Trophoblast cell (in vitro differentiated cells and primary cell): ENCODE measurements at regions not wholly inside any gene's neighbourhood (a gene's known extent, or its start where the extent isn't known, plus 50 kb on each side); places are given as distances from the start of the nearest gene placed in this dataset.

Experiments
- DNase-seq, 2 donors: peaks; one replicate each; pipeline ENCODE4 v3.0.0-alpha.2; 2016
- H2AFZ ChIP-seq: 2 replicates; pipeline ENCODE4 v1.6.1; 2013; ENCODE audit warnings: low read length, moderate library complexity, mild to moderate bottlenecking; ENCODE audit not compliant: insufficient read depth, poor library complexity
- H2AK5ac ChIP-seq: 2 replicates; pipeline ENCODE4 v1.6.1; 2013; ENCODE audit warnings: mild to moderate bottlenecking, low read length
- H2BK120ac ChIP-seq: 2 replicates; pipeline ENCODE4 v1.6.1; 2013; ENCODE audit warnings: low read length, mild to moderate bottlenecking, moderate library complexity; ENCODE audit not compliant: insufficient read depth, poor library complexity
- H2BK12ac ChIP-seq: 2 replicates; pipeline ENCODE4 v1.6.1; 2013; ENCODE audit warnings: mild to moderate bottlenecking, low read length, moderate library complexity
- H2BK5ac ChIP-seq: 2 replicates; pipeline ENCODE4 v1.6.1; 2013; ENCODE audit warnings: low read length, low read depth, moderate library complexity, mild to moderate bottlenecking; ENCODE audit not compliant: poor library complexity
- H3K14ac ChIP-seq: 2 replicates; pipeline ENCODE4 v1.6.1; 2013; ENCODE audit warnings: mild to moderate bottlenecking, low read length
- H3K18ac ChIP-seq: 2 replicates; pipeline ENCODE4 v1.6.1; 2013; ENCODE audit warnings: mild to moderate bottlenecking, low read length
- H3K23ac ChIP-seq: 2 replicates; pipeline ENCODE4 v1.6.1; 2013; ENCODE audit warnings: low read length
- H3K27ac ChIP-seq: 2 replicates; pipeline ENCODE4 v1.5.1; 2013; ENCODE audit warnings: low read depth, mild to moderate bottlenecking, inconsistent platforms, low read length, moderate library complexity
- H3K27me3 ChIP-seq: 2 replicates; pipeline ENCODE4 v1.6.1; 2013; ENCODE audit warnings: inconsistent platforms, mild to moderate bottlenecking, low read length, moderate library complexity; ENCODE audit not compliant: insufficient read depth
- H3K36me3 ChIP-seq, 2 experiments: 1 replicate in 1 of 2; 2 replicates in 1 of 2; pipeline ENCODE4 v1.6.1; 2013; ENCODE audit warnings: low read length in 2 of 2, mild to moderate bottlenecking in 2 of 2, moderate library complexity in 1 of 2; ENCODE audit not compliant: insufficient read depth in 2 of 2, control insufficient read depth in 1 of 2
- H3K4ac ChIP-seq: 2 replicates; pipeline ENCODE4 v1.6.1; 2013; ENCODE audit warnings: low read depth, mild to moderate bottlenecking, low read length, moderate library complexity
- H3K4me1 ChIP-seq, 2 experiments: 1 replicate in 1 of 2; 2 replicates in 1 of 2; pipeline ENCODE4 v1.6.1; 2013; ENCODE audit warnings: low read length in 2 of 2, mild to moderate bottlenecking in 2 of 2, moderate library complexity in 1 of 2; ENCODE audit not compliant: insufficient read depth in 2 of 2, control insufficient read depth in 1 of 2
- H3K4me2 ChIP-seq: 2 replicates; pipeline ENCODE4 v1.6.1; 2013; ENCODE audit warnings: inconsistent platforms, mild to moderate bottlenecking, low read length, moderate library complexity
- H3K4me3 ChIP-seq: 2 replicates; pipeline ENCODE4 v1.5.1; 2013; ENCODE audit warnings: mild to moderate bottlenecking, low read depth, low read length, inconsistent platforms
- H3K79me1 ChIP-seq: one replicate; pipeline ENCODE4 v1.6.1; 2013; ENCODE audit warnings: low read length
- H3K79me2 ChIP-seq: 2 replicates; pipeline ENCODE4 v1.6.1; 2013; ENCODE audit warnings: low read length, mild to moderate bottlenecking; ENCODE audit not compliant: control insufficient read depth, insufficient read depth, poor library complexity
- H3K9ac ChIP-seq: 2 replicates; pipeline ENCODE4 v1.6.1; 2013; ENCODE audit warnings: mild to moderate bottlenecking, low read length
- H3K9me3 ChIP-seq: 2 replicates; pipeline ENCODE4 v1.6.1; 2013; ENCODE audit warnings: low read depth, mild to moderate bottlenecking, control low read depth, inconsistent platforms, low read length; ENCODE audit not compliant: insufficient read depth
- H4K12ac ChIP-seq: 2 replicates; pipeline ENCODE4 v1.6.1; 2013; ENCODE audit warnings: low read depth, mild to moderate bottlenecking, low read length, moderate library complexity
- H4K8ac ChIP-seq: 2 replicates; pipeline ENCODE4 v1.6.1; 2013; ENCODE audit warnings: low read depth, mild to moderate bottlenecking, low read length, moderate library complexity
- H4K91ac ChIP-seq: one replicate; pipeline ENCODE4 v1.6.1; 2013; ENCODE audit warnings: low read depth, mild to moderate bottlenecking, low read length, moderate library complexity
- WGBS: extraction: QIAGEN DNeasy Blood & Tissue Kit; methylation state at CpG from one replicate; pipeline ENCODE4 v1.1.7; 2013; ENCODE audit warnings: missing lambda C conversion rate; ENCODE audit not compliant: insufficient read length, insufficient coverage; ENCODE audit errors: extremely low coverage; 5-methylcytosine and 5-hydroxymethylcytosine counted together

DNA sequence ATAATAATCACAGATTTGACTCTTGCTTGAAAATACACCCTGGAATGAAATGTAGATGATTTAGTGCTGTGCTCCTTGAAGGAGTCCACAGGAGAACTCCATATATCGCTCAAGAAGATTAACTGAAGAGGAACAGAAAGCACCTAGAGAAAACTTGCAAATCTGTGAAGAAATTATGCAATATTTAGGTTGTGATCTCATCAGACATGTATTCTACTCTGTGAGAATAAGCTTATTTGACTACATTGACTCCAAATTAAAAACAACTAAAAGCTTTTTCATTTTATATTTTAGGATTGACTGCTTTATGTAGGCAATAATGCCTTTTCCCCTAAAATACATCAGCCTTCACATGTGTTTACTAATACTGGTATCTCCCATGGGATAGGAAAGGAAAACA, 906.6 kb upstream of the LRATD1 start:
- Histone ChIP-seq H3K36me3 (no peaks in the 10 kb centered on the region), H4K91ac (no peak overlapping the region), H3K79me2 (no peaks in the 10 kb centered on the region), H3K14ac (no peak overlapping the region), H2AK5ac (no peak overlapping the region), H2BK120ac (no peak overlapping the region), H3K27ac (no peak overlapping the region), H3K4me2 (no peak overlapping the region), H3K9me3 (no peaks in the 10 kb centered on the region), H3K79me1 (no peaks in the 10 kb centered on the region), H3K9ac (no peak overlapping the region), H3K4me1 (no peaks in the 10 kb centered on the region), H2BK5ac (no peak overlapping the region), H3K23ac (no peak overlapping the region), H4K12ac (no peak overlapping the region), H3K18ac (no peak overlapping the region), H3K4me3 (no peak overlapping the region), H3K4ac (no peak overlapping the region), H2BK12ac (no peak overlapping the region), H3K27me3 (no peaks in the 10 kb centered on the region), H4K8ac (no peak overlapping the region), H2AFZ (no peak overlapping the region)
- peak in 1 of 2 donors; percentile 32 for DNase-seq
- no CpG with 5 or more reads among the region's 1 CpG for WGBS

DNA sequence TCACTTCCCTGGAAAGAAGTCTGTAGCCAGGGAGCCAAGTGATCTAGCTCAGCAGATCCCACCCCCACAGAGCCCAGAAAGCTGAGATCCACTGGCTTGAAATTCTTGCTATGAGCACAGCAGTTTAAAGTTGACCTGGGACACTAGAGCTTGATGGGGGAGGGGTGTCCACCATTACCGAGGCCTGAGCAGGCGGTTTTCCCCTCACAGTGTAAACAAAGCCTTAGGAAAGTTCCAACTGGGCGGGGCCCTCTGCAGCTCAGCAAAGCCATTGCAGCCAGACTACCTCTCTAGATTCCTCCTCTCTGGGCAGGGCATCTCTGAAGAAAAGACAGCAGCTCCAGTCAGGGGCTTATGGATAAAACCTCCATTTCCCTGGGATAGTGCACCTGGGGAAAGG, 887.2 kb upstream of the LRATD1 start:
- Histone ChIP-seq H3K9me3 (no peaks in the 10 kb centered on the region), H3K79me1 (no peaks in the 10 kb centered on the region), H2BK5ac (no peak overlapping the region), H3K4me2 (no peak overlapping the region), H4K91ac (no peak overlapping the region), H4K12ac (no peak overlapping the region), H3K18ac (no peak overlapping the region), H3K27ac (no peak overlapping the region), H3K4ac (no peak overlapping the region), H2AFZ (no peak overlapping the region), H3K4me3 (no peak overlapping the region), H3K9ac (no peak overlapping the region), H3K79me2 (no peaks in the 10 kb centered on the region), H2BK120ac (no peak overlapping the region), H2AK5ac (no peak overlapping the region), H3K36me3 (no peaks in the 10 kb centered on the region), H3K4me1 (peaks cover 0 to 8% of the 10 kb centered on the region in 2 experiments), H4K8ac (no peak overlapping the region), H3K27me3 (no peaks in the 10 kb centered on the region), H3K23ac (no peak overlapping the region), H3K14ac (no peak overlapping the region), H2BK12ac (no peak overlapping the region)
- no CpG with 5 or more reads among the region's 3 CpGs for WGBS
- DNase-seq: no peak

DNA sequence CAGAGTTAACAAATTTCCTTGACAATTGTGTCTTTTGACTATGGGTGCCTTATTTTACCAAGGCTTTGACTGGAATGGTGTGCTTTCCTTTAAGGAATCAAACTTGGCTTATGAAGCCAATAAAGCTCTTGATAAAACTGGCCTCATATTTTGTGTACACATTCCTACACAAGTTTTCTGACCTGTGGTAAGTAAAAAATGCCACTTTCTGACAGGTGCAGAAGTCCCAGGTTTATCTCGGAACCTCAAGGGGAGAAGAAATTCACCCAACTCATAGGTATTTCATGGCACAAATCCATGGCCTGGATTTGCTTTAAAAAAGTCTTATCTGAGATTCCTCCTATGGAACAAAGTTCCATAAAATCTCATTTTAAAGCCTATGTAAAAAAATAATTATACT, 880.6 kb upstream of the LRATD1 start:
- Histone ChIP-seq H4K8ac (no peak overlapping the region), H3K4me3 (no peak overlapping the region), H2BK12ac (no peak overlapping the region), H3K4ac (no peak overlapping the region), H2AK5ac (no peak overlapping the region), H3K9me3 (no peaks in the 10 kb centered on the region), H3K23ac (no peak overlapping the region), H2BK5ac (no peak overlapping the region), H3K4me1 (no peaks in the 10 kb centered on the region), H3K9ac (no peak overlapping the region), H2BK120ac (no peak overlapping the region), H3K36me3 (no peaks in the 10 kb centered on the region), H3K79me2 (no peaks in the 10 kb centered on the region), H3K27ac (no peak overlapping the region), H3K4me2 (no peak overlapping the region), H3K14ac (no peak overlapping the region), H4K12ac (no peak overlapping the region), H4K91ac (no peak overlapping the region), H3K18ac (no peak overlapping the region), H3K27me3 (no peaks in the 10 kb centered on the region), H2AFZ (no peak overlapping the region), H3K79me1 (no peaks in the 10 kb centered on the region)
- WGBS: no CpG with 5 or more reads among the region's 1 CpG
- no peak for DNase-seq

DNA sequence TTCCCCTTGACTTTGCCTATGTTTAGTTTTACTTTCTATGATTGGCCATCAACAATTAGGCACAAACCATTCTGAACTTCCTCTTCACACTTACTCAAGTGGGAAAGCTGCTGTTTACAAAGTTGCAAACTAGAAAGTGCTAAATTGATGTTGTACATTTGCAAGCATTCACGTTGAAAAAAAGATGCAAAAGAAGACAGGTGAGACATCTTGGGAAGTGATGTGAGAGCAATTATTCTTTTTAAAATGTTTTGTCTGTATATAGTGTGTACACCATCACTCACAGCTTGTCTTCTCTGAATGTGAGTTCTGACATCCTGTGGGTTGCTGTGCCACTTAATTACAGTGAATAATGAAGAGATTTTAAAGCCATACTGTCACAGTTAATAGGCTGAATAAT, 874.1 kb upstream of the LRATD1 start:
- H2BK5ac ChIP-seq: no peak overlapping the region
- no CpG with 5 or more reads among the region's 1 CpG for whole genome bisulfite sequencing

More for the DNA sequence above, 874.1 kb upstream of the LRATD1 start:
- Histone ChIP-seq H3K4me2 (no peak overlapping the region), H4K8ac (no peak overlapping the region), H2AFZ (no peak overlapping the region), H3K18ac (no peak overlapping the region), H2BK120ac (no peak overlapping the region), H2AK5ac (no peak overlapping the region), H3K4me3 (no peak overlapping the region), H3K27ac (no peak overlapping the region), H3K27me3 (no peaks in the 10 kb centered on the region), H3K79me1 (no peaks in the 10 kb centered on the region), H3K79me2 (no peaks in the 10 kb centered on the region), H3K4ac (no peak overlapping the region), H3K4me1 (no peaks in the 10 kb centered on the region), H3K14ac (no peak overlapping the region), H3K9ac (no peak overlapping the region), H2BK12ac (no peak overlapping the region), H4K91ac (no peak overlapping the region), H3K9me3 (no peaks in the 10 kb centered on the region), H4K12ac (no peak overlapping the region), H3K23ac (no peak overlapping the region), H3K36me3 (no peaks in the 10 kb centered on the region)
- DNase-seq: no peak
